ENCODE measurements at regions not wholly inside any gene's neighbourhood (a gene's known extent, or its start where the extent isn't known, plus 50 kb on each side); places are given as distances from the start of the nearest gene placed in this dataset.

DNA sequence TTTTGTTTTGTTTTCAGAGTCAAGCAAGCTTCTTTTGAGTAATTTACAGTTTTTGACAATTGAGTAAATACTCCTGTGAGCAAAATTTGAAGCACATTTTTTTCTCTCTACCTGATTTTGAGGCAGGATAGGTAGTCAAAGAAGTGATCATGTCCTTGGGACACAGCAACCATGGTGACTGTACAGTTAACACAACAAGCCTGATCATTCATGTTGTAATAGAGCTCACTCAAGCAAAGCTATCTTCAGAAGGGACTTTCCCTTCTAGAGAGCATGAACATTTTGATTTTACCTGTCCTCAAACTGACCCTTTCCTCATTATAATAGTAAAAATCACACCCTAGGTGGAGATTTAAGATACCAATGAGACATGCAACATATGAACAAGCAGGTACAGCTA, 126.5 kb upstream of the KCNK1 start:
- TF ChIP-seq, protein P1, sequence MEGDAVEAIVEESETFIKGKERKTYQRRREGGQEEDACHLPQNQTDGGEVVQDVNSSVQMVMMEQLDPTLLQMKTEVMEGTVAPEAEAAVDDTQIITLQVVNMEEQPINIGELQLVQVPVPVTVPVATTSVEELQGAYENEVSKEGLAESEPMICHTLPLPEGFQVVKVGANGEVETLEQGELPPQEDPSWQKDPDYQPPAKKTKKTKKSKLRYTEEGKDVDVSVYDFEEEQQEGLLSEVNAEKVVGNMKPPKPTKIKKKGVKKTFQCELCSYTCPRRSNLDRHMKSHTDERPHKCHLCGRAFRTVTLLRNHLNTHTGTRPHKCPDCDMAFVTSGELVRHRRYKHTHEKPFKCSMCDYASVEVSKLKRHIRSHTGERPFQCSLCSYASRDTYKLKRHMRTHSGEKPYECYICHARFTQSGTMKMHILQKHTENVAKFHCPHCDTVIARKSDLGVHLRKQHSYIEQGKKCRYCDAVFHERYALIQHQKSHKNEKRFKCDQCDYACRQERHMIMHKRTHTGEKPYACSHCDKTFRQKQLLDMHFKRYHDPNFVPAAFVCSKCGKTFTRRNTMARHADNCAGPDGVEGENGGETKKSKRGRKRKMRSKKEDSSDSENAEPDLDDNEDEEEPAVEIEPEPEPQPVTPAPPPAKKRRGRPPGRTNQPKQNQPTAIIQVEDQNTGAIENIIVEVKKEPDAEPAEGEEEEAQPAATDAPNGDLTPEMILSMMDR (IDR thresholded peaks at IDR 0.05; ENCODE audit: low read depth, low read length) = no peak
- DNase-seq (ENCODE audit: extremely low read depth, low read depth) = no peak

DNA sequence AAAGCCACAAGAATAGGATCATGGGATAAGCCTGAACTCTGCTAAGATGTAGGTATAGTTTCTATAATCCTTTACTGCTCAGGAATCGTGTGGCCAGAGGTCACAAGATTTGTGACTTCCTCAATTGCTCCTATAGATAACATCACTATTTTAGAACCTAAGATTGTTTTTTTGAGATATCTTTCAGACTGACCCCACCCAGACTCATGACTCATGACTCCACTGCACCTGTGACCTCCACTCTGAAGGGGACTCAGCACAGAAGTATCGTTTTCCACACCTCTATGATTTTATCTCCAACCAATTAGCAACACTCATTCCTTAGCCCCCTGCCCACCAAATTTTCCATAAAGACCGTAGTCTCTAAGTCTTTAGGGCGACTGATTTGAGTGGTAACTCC, 124.5 kb upstream of the KCNK1 start:
- no peak for DNase-seq (ENCODE audit: extremely low read depth, low read depth)
- TF ChIP-seq, protein P1 (IDR thresholded peaks at IDR 0.05; ENCODE audit: low read depth, low read length) = no peak

DNA sequence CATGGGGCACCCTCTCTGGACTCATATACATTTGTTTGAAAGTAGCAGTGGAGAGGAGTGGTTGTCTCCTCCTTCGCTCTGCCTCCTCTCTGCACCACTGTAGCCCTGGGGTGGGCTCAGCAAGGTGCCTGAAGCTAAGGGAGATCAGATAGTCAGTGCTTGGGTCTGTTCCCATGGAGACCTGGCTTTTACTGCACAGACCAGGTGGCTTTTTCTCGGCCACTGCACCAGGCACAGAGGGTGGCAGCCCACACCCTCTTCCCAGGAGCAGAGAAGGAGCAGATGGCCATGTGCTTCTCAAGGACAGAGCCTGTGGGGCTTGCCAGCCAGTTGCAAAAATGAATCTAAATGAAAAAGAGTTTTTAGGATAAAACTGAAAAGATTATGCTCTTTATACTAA, 123.4 kb upstream of the KCNK1 start:
- TF ChIP-seq, protein P1 (IDR thresholded peaks at IDR 0.05; ENCODE audit: low read depth, low read length) = no peak
- DNase-seq (ENCODE audit: extremely low read depth, low read depth) = no peak

DNA sequence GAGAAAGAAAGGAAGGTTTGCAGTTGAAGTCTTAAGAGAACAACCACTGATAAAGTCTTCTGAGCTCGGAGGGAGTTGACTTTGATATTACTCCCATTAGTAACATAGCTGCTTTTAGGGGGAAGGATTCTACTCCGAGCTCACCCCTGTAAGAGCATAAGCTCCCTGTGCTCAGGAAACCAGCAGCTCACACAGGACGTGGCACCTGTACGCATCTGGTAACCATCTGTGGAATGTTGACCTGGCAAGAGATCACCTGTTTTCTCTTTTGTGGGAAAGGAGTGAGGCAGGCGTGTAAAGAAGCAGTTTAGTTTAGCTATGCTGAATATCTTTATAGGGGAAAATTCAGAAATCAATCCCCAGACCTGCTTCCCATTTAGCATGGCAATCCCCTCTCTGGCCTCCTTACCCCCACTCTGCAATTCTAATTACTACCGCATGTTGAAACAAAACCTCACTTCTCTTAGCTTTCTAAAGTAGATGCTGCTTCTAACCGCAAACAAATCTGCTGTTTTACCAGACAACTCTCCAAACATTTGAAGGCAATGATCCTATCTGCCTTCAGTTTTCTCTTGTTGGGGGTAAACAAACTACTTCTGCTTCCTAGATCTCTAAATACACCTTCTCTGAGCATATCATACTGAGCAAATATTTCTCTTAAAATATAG, 121.8 kb upstream of the KCNK1 start:
- TF ChIP-seq, protein P1 (IDR thresholded peaks at IDR 0.05; ENCODE audit: low read depth, low read length) = no peak
- DNase-seq (ENCODE audit: extremely low read depth, low read depth) = no peak

DNA sequence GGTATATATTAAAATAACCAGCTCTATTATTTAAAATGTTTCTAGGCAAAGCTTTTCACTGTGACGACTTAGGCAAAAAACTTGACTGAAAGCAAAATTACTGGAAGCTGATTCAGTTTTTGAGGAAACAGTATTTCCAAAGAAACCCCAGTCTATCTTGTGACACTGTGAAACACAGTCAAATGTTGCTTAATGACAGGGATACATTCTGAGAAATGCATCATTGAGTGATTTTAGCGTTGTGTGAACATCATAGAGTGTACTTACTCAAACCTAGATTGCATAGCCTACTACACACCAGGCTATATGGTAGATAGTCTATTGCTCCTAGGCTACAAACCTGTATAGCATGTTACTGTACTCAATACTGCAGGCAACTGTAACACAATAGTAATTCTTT, 116.9 kb upstream of the KCNK1 start:
- DNase-seq (ENCODE audit: extremely low read depth, low read depth) = no peak
- TF ChIP-seq, protein P1 (IDR thresholded peaks at IDR 0.05; ENCODE audit: low read depth, low read length) = no peak

DNA sequence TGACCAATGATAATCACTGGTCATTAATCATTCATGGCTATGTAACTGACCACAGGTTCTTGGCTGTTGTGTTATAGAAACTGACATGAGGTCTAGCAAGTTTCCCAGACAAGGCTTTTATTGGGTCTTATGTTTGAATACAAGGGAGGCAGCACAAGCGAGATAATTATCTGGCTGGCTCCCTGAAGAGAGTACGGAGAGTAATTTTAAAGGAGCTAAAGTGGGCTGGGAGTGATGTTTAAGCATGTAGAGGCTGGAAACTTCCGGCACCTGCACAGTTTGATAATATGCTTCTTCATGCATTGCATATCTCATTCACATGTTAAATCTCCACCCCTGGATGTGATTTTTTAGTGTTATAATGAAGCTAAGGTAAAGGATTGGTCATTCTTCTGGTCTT, 116.2 kb upstream of the KCNK1 start:
- TF ChIP-seq, protein P1 (IDR thresholded peaks at IDR 0.05; ENCODE audit: low read depth, low read length) = no peak
- no peak for DNase-seq (ENCODE audit: extremely low read depth, low read depth)

DNA sequence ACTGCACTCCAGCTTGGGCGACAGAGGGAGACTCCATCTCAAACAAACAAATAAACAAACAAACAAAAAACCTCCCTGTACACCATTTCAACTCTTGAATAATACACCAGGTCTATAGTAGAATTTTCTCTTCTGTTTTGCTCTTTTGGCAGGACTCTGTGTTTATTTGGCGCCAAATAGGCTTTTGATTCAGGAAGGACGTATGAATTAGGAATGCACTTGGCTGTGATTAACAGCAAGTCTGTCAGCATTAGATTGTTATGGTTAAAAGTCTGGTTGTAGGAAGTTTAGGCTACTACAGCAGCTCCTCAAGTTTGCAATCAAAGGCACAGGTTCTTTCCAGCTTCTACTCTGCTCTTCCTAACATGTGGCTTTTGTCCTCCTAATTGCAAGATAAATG, 113.8 kb upstream of the KCNK1 start:
- TF ChIP-seq, protein P1 (IDR thresholded peaks at IDR 0.05; ENCODE audit: low read depth, low read length) = no peak
- no peak for DNase-seq (ENCODE audit: extremely low read depth, low read depth)
